WTC11 (cell line): ENCODE measurements at regions not wholly inside any gene's neighbourhood (a gene's known extent, or its start where the extent isn't known, plus 50 kb on each side); places are given as distances from the start of the nearest gene placed in this dataset.

Source experiments
- ATAC-seq: fragments of 200-7000 bp; cut with Tn5 transposase; 2 replicates; pipeline ENCODE4 v1.10.0; 2021; ENCODE audit warnings: mild to moderate bottlenecking, moderate library complexity
- CTCF ChIA-PET: fragments of 300-600 bp; sonication (Branson Sonifier 250); formaldehyde crosslinking; loops from one replicate; lab custom pipeline; 2021; ENCODE audit warnings: antibody characterized with exemption; lab: Charles Lee
- POLR2A ChIA-PET: fragments of 350-600 bp; sonication (Branson Sonifier 250); formaldehyde crosslinking; loops from one replicate; lab custom pipeline; 2021; ENCODE audit warnings: antibody characterized with exemption; lab: Charles Lee
- DNase-seq: peaks from one replicate; pipeline ENCODE4 v3.0.0; 2021; ENCODE audit warnings: low spot score
- H3K27ac Mint-ChIP-seq: 2 replicates; pipeline ENCODE4 v1.8.0; 2021; ENCODE audit warnings: mixed read lengths
- H3K27me3 Mint-ChIP-seq: 2 replicates; pipeline ENCODE4 v1.8.0; 2021; ENCODE audit warnings: low read depth, mild to moderate bottlenecking, moderate library complexity, mixed read lengths
- H3K36me3 Mint-ChIP-seq: 2 replicates; pipeline ENCODE4 v1.8.0; 2021; ENCODE audit warnings: mixed read lengths
- H3K4me1 Mint-ChIP-seq: 2 replicates; pipeline ENCODE4 v1.8.0; 2022; ENCODE audit warnings: mixed read lengths
- H3K4me3 Mint-ChIP-seq: 2 replicates; pipeline ENCODE4 v1.8.0; 2021; ENCODE audit warnings: mild to moderate bottlenecking, moderate library complexity, mixed read lengths
- H3K9me3 Mint-ChIP-seq: 2 replicates; pipeline ENCODE4 v1.8.0; 2021; ENCODE audit warnings: mixed read lengths
- EMX1 ChIP-seq: fragments of 250-450 bp; sonication (Bioruptor Pico); IDR thresholded peaks from 2 replicates; pipeline ENCODE4 v1.8.0; 2021; ENCODE audit warnings: mild to moderate bottlenecking
- KAT7 ChIP-seq: sonication (generic); formaldehyde crosslinking; IDR thresholded peaks from 2 replicates; pipeline ENCODE4 v1.8.1; 2023; ENCODE audit warnings: missing genetic modification reagents, mild to moderate bottlenecking, borderline replicate concordance
- NFATC4 ChIP-seq: fragments of 250-450 bp; sonication (Bioruptor Pico); IDR thresholded peaks from 2 replicates; pipeline ENCODE4 v1.9.0; 2021; ENCODE audit warnings: mild to moderate bottlenecking
- NFYB ChIP-seq: sonication (generic); formaldehyde crosslinking; conservative IDR thresholded peaks from 2 replicates; pipeline ENCODE4 v1.8.0; 2022; ENCODE audit warnings: low read depth, missing genetic modification reagents
- PRRX2 ChIP-seq: fragments of 250-450 bp; sonication (Bioruptor Pico); IDR thresholded peaks from 2 replicates; pipeline ENCODE4 v1.8.0; 2021; ENCODE audit warnings: mild to moderate bottlenecking
- SMAD3 ChIP-seq: sonication (generic); formaldehyde crosslinking; IDR thresholded peaks from 2 replicates; pipeline ENCODE4 v1.8.0; 2022; ENCODE audit warnings: missing genetic modification reagents, mild to moderate bottlenecking, borderline replicate concordance
- SOX15 ChIP-seq: fragments of 250-450 bp; sonication (Bioruptor Pico); IDR thresholded peaks from 2 replicates; pipeline ENCODE4 v1.9.0; 2021; ENCODE audit warnings: mild to moderate bottlenecking
- ZNF232 ChIP-seq: sonication (generic); formaldehyde crosslinking; IDR thresholded peaks from 2 replicates; pipeline ENCODE4 v1.8.0; 2022; ENCODE audit warnings: mild to moderate bottlenecking, missing genetic modification reagents
- ZNF263 ChIP-seq: sonication (generic); formaldehyde crosslinking; IDR thresholded peaks from 2 replicates; pipeline ENCODE4 v1.8.1; 2022; ENCODE audit warnings: low read depth, mild to moderate bottlenecking, moderate library complexity, missing genetic modification reagents
- TF ChIP-seq, protein P1 (sequence below): sonication (generic); formaldehyde crosslinking; IDR thresholded peaks from 2 replicates; pipeline ENCODE4 v1.8.0; 2022; ENCODE audit warnings: mild to moderate bottlenecking, missing genetic modification reagents
- TF ChIP-seq, protein P2 (sequence below): fragments of 200-600 bp; IDR thresholded peaks from 2 replicates; pipeline ENCODE4 v1.8.0; 2022; ENCODE audit warnings: antibody characterized with exemption
- TF ChIP-seq, protein P3 (sequence below): sonication (generic); formaldehyde crosslinking; IDR thresholded peaks from 2 replicates; pipeline ENCODE4 v1.8.1; 2022; ENCODE audit warnings: missing genetic modification reagents, borderline replicate concordance
- TF ChIP-seq, protein P4 (sequence below): sonication (generic); formaldehyde crosslinking; IDR thresholded peaks from 2 replicates; pipeline ENCODE4 v1.8.0; 2023; ENCODE audit warnings: mild to moderate bottlenecking, missing genetic modification reagents
- TF ChIP-seq, protein P5 (sequence below): sonication (generic); formaldehyde crosslinking; IDR thresholded peaks from 2 replicates; pipeline ENCODE4 v1.8.0; 2022; ENCODE audit warnings: mild to moderate bottlenecking, missing genetic modification reagents
- TF ChIP-seq, protein P6 (sequence below): sonication (generic); formaldehyde crosslinking; IDR thresholded peaks from 2 replicates; pipeline ENCODE4 v1.8.0; 2023; ENCODE audit warnings: missing genetic modification reagents
- TF ChIP-seq, protein P7 (sequence below): fragments of 250-450 bp; sonication (Bioruptor Pico); IDR thresholded peaks from 2 replicates; pipeline ENCODE4 v1.9.0; 2021; ENCODE audit warnings: mild to moderate bottlenecking, borderline replicate concordance
- TF ChIP-seq, protein P8 (sequence below): sonication (generic); formaldehyde crosslinking; IDR thresholded peaks from 2 replicates; pipeline ENCODE4 v1.8.0; 2023; ENCODE audit warnings: missing genetic modification reagents, mild to moderate bottlenecking, borderline replicate concordance

DNA sequence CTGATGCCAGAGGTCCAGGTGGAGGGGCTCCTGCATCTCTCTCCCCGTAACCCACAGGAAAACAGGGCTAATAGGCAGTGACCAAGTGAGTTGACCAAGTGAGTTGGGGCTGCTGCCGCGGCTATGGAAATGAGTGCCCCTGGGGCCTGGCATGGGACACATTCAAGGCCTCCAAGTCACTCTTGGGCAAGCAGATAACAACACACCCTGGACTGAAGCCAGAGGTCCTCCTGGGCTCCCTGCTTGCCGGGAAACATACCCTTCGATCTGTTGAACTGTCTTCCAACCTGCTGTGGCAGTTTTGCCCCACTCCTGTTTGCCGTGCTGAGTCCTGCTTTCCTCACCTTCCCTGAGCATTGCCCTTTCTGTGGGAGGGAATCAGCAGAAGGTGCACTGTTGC lies 89.2 kb downstream of the LIPG start:
- no peak overlapping the region for H3K4me3 Mint-ChIP-seq
- H3K9me3 Mint-ChIP-seq: no peaks in the 10 kb centered on the region
- peaks cover 12% of the 10 kb centered on the region for H3K4me1 Mint-ChIP-seq
- TF ChIP-seq EMX1 (CRISPR knock-in tag): no peak
- TF ChIP-seq, protein P1, sequence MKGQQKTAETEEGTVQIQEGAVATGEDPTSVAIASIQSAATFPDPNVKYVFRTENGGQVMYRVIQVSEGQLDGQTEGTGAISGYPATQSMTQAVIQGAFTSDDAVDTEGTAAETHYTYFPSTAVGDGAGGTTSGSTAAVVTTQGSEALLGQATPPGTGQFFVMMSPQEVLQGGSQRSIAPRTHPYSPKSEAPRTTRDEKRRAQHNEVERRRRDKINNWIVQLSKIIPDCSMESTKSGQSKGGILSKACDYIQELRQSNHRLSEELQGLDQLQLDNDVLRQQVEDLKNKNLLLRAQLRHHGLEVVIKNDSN: no peak
- TF ChIP-seq SMAD3 (CRISPR knock-in tag): no peak
- TF ChIP-seq, protein P2, sequence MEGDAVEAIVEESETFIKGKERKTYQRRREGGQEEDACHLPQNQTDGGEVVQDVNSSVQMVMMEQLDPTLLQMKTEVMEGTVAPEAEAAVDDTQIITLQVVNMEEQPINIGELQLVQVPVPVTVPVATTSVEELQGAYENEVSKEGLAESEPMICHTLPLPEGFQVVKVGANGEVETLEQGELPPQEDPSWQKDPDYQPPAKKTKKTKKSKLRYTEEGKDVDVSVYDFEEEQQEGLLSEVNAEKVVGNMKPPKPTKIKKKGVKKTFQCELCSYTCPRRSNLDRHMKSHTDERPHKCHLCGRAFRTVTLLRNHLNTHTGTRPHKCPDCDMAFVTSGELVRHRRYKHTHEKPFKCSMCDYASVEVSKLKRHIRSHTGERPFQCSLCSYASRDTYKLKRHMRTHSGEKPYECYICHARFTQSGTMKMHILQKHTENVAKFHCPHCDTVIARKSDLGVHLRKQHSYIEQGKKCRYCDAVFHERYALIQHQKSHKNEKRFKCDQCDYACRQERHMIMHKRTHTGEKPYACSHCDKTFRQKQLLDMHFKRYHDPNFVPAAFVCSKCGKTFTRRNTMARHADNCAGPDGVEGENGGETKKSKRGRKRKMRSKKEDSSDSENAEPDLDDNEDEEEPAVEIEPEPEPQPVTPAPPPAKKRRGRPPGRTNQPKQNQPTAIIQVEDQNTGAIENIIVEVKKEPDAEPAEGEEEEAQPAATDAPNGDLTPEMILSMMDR: no peak
- no peak for TF ChIP-seq KAT7
- TF ChIP-seq, protein P3, sequence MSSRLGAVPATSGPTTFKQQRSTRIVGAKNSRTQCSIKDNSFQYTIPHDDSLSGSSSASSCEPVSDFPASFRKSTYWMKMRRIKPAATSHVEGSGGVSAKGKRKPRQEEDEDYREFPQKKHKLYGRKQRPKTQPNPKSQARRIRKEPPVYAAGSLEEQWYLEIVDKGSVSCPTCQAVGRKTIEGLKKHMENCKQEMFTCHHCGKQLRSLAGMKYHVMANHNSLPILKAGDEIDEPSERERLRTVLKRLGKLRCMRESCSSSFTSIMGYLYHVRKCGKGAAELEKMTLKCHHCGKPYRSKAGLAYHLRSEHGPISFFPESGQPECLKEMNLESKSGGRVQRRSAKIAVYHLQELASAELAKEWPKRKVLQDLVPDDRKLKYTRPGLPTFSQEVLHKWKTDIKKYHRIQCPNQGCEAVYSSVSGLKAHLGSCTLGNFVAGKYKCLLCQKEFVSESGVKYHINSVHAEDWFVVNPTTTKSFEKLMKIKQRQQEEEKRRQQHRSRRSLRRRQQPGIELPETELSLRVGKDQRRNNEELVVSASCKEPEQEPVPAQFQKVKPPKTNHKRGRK (CRISPR knock-in tag): no peak
- TF ChIP-seq, protein P4, sequence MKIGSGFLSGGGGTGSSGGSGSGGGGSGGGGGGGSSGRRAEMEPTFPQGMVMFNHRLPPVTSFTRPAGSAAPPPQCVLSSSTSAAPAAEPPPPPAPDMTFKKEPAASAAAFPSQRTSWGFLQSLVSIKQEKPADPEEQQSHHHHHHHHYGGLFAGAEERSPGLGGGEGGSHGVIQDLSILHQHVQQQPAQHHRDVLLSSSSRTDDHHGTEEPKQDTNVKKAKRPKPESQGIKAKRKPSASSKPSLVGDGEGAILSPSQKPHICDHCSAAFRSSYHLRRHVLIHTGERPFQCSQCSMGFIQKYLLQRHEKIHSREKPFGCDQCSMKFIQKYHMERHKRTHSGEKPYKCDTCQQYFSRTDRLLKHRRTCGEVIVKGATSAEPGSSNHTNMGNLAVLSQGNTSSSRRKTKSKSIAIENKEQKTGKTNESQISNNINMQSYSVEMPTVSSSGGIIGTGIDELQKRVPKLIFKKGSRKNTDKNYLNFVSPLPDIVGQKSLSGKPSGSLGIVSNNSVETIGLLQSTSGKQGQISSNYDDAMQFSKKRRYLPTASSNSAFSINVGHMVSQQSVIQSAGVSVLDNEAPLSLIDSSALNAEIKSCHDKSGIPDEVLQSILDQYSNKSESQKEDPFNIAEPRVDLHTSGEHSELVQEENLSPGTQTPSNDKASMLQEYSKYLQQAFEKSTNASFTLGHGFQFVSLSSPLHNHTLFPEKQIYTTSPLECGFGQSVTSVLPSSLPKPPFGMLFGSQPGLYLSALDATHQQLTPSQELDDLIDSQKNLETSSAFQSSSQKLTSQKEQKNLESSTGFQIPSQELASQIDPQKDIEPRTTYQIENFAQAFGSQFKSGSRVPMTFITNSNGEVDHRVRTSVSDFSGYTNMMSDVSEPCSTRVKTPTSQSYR: no peak
- TF ChIP-seq PRRX2 (CRISPR knock-in tag): no peak
- TF ChIP-seq NFATC4 (CRISPR knock-in tag): no peak
- TF ChIP-seq, protein P5, sequence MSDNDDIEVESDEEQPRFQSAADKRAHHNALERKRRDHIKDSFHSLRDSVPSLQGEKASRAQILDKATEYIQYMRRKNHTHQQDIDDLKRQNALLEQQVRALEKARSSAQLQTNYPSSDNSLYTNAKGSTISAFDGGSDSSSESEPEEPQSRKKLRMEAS (CRISPR knock-in tag): no peak
- no peak for TF ChIP-seq NFYB (CRISPR knock-in tag)
- TF ChIP-seq, protein P6, sequence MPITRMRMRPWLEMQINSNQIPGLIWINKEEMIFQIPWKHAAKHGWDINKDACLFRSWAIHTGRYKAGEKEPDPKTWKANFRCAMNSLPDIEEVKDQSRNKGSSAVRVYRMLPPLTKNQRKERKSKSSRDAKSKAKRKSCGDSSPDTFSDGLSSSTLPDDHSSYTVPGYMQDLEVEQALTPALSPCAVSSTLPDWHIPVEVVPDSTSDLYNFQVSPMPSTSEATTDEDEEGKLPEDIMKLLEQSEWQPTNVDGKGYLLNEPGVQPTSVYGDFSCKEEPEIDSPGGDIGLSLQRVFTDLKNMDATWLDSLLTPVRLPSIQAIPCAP: no peak
- TF ChIP-seq, protein P7, sequence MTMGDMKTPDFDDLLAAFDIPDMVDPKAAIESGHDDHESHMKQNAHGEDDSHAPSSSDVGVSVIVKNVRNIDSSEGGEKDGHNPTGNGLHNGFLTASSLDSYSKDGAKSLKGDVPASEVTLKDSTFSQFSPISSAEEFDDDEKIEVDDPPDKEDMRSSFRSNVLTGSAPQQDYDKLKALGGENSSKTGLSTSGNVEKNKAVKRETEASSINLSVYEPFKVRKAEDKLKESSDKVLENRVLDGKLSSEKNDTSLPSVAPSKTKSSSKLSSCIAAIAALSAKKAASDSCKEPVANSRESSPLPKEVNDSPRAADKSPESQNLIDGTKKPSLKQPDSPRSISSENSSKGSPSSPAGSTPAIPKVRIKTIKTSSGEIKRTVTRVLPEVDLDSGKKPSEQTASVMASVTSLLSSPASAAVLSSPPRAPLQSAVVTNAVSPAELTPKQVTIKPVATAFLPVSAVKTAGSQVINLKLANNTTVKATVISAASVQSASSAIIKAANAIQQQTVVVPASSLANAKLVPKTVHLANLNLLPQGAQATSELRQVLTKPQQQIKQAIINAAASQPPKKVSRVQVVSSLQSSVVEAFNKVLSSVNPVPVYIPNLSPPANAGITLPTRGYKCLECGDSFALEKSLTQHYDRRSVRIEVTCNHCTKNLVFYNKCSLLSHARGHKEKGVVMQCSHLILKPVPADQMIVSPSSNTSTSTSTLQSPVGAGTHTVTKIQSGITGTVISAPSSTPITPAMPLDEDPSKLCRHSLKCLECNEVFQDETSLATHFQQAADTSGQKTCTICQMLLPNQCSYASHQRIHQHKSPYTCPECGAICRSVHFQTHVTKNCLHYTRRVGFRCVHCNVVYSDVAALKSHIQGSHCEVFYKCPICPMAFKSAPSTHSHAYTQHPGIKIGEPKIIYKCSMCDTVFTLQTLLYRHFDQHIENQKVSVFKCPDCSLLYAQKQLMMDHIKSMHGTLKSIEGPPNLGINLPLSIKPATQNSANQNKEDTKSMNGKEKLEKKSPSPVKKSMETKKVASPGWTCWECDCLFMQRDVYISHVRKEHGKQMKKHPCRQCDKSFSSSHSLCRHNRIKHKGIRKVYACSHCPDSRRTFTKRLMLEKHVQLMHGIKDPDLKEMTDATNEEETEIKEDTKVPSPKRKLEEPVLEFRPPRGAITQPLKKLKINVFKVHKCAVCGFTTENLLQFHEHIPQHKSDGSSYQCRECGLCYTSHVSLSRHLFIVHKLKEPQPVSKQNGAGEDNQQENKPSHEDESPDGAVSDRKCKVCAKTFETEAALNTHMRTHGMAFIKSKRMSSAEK: no peak
- no peak overlapping the region for H3K27ac Mint-ChIP-seq
- no peaks in the 10 kb centered on the region for H3K36me3 Mint-ChIP-seq
- H3K27me3 Mint-ChIP-seq: no peaks in the 10 kb centered on the region
- ATAC-seq (no peak), DNase-seq (no peak)
- ChIA-PET POLR2A (no interaction called here), CTCF (interaction anchor here (2.2 kb wide), 1 partner anchor 140 kb away, joined by 4 read pairs; no protein-coding TSS in a partner anchor)

DNA sequence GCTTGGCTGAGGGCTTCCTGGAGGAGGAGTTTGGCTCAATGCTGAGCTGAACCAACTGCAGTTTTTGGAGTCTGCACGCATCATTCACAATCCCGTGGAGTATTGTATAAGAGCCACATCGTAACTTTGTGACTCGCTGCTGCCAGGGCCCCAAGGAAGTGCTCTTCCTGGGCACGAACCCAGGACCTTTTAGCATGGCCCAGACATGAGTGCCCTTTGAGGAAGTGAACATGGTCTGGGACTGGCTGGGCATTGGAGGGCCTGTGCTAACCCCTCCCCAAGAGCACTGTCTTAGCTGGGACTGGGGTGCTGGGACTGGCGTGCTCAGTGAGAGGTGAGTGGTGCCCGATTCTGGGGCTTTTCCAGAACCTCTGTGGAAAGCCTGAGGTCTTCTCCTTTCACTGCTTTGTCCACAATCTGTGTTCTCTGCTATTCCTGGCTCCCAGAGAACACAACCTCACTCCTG lies 88.6 kb downstream of the LIPG start:
- H3K4me3 Mint-ChIP-seq: no peak overlapping the region
- POLR2A ChIA-PET: no interaction called here
- H3K4me1 Mint-ChIP-seq: peaks cover 14% of the 10 kb centered on the region
- DNase-seq: no peak
- CTCF ChIA-PET: interaction anchor here (2.2 kb wide), 1 partner anchor 140 kb away, joined by 4 read pairs; no protein-coding TSS in a partner anchor
- no peak overlapping the region for H3K27ac Mint-ChIP-seq
- H3K36me3 Mint-ChIP-seq: no peaks in the 10 kb centered on the region
- ATAC-seq: no peak
- no peaks in the 10 kb centered on the region for H3K27me3 Mint-ChIP-seq
- H3K9me3 Mint-ChIP-seq: no peaks in the 10 kb centered on the region
- TF ChIP-seq ZNF263 (CRISPR knock-in tag) (no peak), ZNF232 (no peak), NFYB (CRISPR knock-in tag) (no peak), SOX15 (CRISPR knock-in tag) (no peak)
- TF ChIP-seq, protein P8, sequence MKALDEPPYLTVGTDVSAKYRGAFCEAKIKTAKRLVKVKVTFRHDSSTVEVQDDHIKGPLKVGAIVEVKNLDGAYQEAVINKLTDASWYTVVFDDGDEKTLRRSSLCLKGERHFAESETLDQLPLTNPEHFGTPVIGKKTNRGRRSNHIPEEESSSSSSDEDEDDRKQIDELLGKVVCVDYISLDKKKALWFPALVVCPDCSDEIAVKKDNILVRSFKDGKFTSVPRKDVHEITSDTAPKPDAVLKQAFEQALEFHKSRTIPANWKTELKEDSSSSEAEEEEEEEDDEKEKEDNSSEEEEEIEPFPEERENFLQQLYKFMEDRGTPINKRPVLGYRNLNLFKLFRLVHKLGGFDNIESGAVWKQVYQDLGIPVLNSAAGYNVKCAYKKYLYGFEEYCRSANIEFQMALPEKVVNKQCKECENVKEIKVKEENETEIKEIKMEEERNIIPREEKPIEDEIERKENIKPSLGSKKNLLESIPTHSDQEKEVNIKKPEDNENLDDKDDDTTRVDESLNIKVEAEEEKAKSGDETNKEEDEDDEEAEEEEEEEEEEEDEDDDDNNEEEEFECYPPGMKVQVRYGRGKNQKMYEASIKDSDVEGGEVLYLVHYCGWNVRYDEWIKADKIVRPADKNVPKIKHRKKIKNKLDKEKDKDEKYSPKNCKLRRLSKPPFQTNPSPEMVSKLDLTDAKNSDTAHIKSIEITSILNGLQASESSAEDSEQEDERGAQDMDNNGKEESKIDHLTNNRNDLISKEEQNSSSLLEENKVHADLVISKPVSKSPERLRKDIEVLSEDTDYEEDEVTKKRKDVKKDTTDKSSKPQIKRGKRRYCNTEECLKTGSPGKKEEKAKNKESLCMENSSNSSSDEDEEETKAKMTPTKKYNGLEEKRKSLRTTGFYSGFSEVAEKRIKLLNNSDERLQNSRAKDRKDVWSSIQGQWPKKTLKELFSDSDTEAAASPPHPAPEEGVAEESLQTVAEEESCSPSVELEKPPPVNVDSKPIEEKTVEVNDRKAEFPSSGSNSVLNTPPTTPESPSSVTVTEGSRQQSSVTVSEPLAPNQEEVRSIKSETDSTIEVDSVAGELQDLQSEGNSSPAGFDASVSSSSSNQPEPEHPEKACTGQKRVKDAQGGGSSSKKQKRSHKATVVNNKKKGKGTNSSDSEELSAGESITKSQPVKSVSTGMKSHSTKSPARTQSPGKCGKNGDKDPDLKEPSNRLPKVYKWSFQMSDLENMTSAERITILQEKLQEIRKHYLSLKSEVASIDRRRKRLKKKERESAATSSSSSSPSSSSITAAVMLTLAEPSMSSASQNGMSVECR (CRISPR knock-in tag): no peak
